GM12878 (cell line): ENCODE measurements at regions not wholly inside any gene's neighbourhood (a gene's known extent, or its start where the extent isn't known, plus 50 kb on each side); places are given as distances from the start of the nearest gene placed in this dataset.
A peak's percentile ranks its signal among the peaks of the same experiment; 100 is the strongest.

Source experiments
- ATAC-seq: fragments of 200-7000 bp; cut with Tn5 transposase; 3 replicates; pipeline ENCODE4 v1.9.1; 2020; ENCODE audit warnings: mild to moderate bottlenecking, moderate library complexity
- BruUV-seq: library from RNA; stranded (reverse); fragments of 400-500 nt; replicated peaks from 2 replicates; lab custom pipeline; 2021; lab: Mats Ljungman, UMichigan
- CTCF ChIA-PET: fragments of 300-600 bp; sonication (Branson Sonifier 250); formaldehyde crosslinking; extraction: SDS; loops from one replicate; lab custom pipeline; 2021; ENCODE audit warnings: inconsistent platforms; lab: Yijun Ruan, JAX
- POLR2A ChIA-PET: fragments of 350-600 bp; formaldehyde crosslinking; extraction: SDS; loops from one replicate; lab custom pipeline; 2021; ENCODE audit warnings: inconsistent platforms; lab: Charles Lee
- RAD21 ChIA-PET: fragments of 300-600 bp; sonication (Branson Sonifier 250); formaldehyde crosslinking; loops from one replicate; lab custom pipeline; 2023; ENCODE audit warnings: antibody characterized with exemption; ENCODE audit not compliant: unreplicated experiment; lab: Charles Lee
- SMC1A ChIA-PET: fragments of 300-600 bp; sonication (Branson Sonifier 250); formaldehyde crosslinking; loops from one replicate; lab custom pipeline; 2023; ENCODE audit not compliant: unreplicated experiment, uncharacterized antibody; lab: Charles Lee
- DNase-seq: peaks from one replicate; pipeline ENCODE4 v3.0.0-alpha.2; 2011; ENCODE audit warnings: low read depth, low spot score
- FAIRE-seq: peaks from 3 replicates; lab custom pipeline; 2011; peaks lifted over from hg19 to GRCh38; lab: Jason Lieb, UNC
- H2AFZ ChIP-seq: 2 replicates; pipeline ENCODE4 v1.6.0; 2011; ENCODE audit warnings: low read depth, low read length, control low read depth; ENCODE audit not compliant: control insufficient read depth
- H3K27ac ChIP-seq: 2 replicates; pipeline ENCODE4 v1.5.1; 2011; ENCODE audit warnings: control low read depth; ENCODE audit not compliant: control insufficient read depth, insufficient read depth
- H3K27me3 ChIP-seq, 2 experiments: replicated peaks in 1 of 2; 2 replicates each; pipeline versions ENCODE4 v1.6.0 to v1.6.1; 2011; ENCODE audit warnings: low read length in 1 of 2; ENCODE audit not compliant: control insufficient read depth in 2 of 2, insufficient read depth in 2 of 2
- H3K36me3 ChIP-seq, 2 experiments: 2 replicates each; pipeline ENCODE4 v1.5.1; 2011; ENCODE audit warnings: low read length in 1 of 2; ENCODE audit not compliant: control insufficient read depth in 2 of 2, insufficient read depth in 2 of 2
- H3K4me1 ChIP-seq: 2 replicates; pipeline ENCODE4 v1.6.1; 2011; ENCODE audit warnings: mild to moderate bottlenecking, low read length, moderate library complexity, mixed read lengths; ENCODE audit not compliant: control insufficient read depth, insufficient read depth
- H3K4me2 ChIP-seq: 2 replicates; pipeline ENCODE4 v1.6.0; 2011; ENCODE audit warnings: control low read depth; ENCODE audit not compliant: control insufficient read depth, insufficient read depth
- H3K4me3 ChIP-seq: fragments of 200-600 bp; sonication (generic); 2 replicates; pipeline ENCODE4 v1.5.1; 2016
- H3K79me2 ChIP-seq: 2 replicates; pipeline ENCODE4 v1.6.0; 2011; ENCODE audit warnings: low read length; ENCODE audit not compliant: control insufficient read depth, insufficient read depth
- H3K9ac ChIP-seq: 2 replicates; pipeline ENCODE4 v1.8.0; 2011; ENCODE audit warnings: low read length, control low read depth, mixed read lengths; ENCODE audit not compliant: control insufficient read depth, insufficient read depth
- H3K9me3 ChIP-seq: replicated peaks from 3 replicates; pipeline ENCODE4 v1.5.1; 2011; ENCODE audit warnings: mild to moderate bottlenecking, low read length; ENCODE audit not compliant: control insufficient read depth, insufficient read depth
- H4K20me1 ChIP-seq: 2 replicates; pipeline ENCODE4 v1.6.0; 2011; ENCODE audit not compliant: control insufficient read depth, insufficient read depth
- IRF5 ChIP-seq: fragments of 450-650 bp; IDR thresholded peaks from 2 replicates; pipeline ENCODE4 v1.6.1; 2017; ENCODE audit warnings: borderline replicate concordance
- NKRF ChIP-seq: fragments of 450-650 bp; conservative IDR thresholded peaks from 2 replicates; pipeline ENCODE4 v1.6.1; 2017; ENCODE audit warnings: mild to moderate bottlenecking, moderate library complexity
- WGBS: methylation state at CpG from one replicate; pipeline ENCODE4 v1.1.6; 2016; ENCODE audit warnings: low lambda C conversion rate; ENCODE audit not compliant: insufficient replicate concordance, insufficient coverage; ENCODE audit errors: missing lambda C conversion rate; 5-methylcytosine and 5-hydroxymethylcytosine counted together
- in situ Hi-C: fragments of 300-500 bp; cut with MboI; formaldehyde crosslinking; loops from 9 replicates; pipeline ENCODE4 v1.14.3; 2018; ENCODE audit warnings: mixed read lengths
- intact Hi-C: fragments of 100-400 bp; cut with micrococcal nuclease; formaldehyde crosslinking; loops from one replicate; pipeline ENCODE4 v1.14.2; 2022; ENCODE audit not compliant: unreplicated experiment

DNA sequence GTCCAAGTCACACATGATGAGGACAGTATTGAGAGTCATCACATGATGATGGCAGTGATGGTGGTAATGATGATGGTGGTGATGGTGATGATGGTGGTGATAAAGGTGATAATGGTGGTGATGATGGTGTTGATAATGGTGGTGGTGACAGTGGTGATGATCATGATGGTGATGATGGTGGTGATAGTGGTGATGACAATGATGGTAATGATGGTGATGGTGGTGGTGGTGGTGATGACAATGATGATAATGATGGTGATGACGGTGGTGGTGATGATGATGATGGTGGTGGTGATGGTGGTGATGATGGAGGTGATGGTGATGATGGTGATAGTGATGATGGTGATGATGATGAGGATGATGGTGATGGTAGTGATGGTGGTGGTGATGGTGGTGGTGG is 190.2 kb upstream of the ZNF469 start:
- Histone ChIP-seq H3K9ac (no peak overlapping the region), H3K27me3 (no peaks in the 10 kb centered on the region), H2AFZ (no peak overlapping the region), H3K9me3 (no peaks in the 10 kb centered on the region), H3K79me2 (no peaks in the 10 kb centered on the region), H4K20me1 (no peaks in the 10 kb centered on the region), H3K4me2 (no peak overlapping the region), H3K4me3 (no peak overlapping the region), H3K27ac (no peak overlapping the region)
- ChIA-PET POLR2A (no interaction called here), CTCF (no interaction called here)
- in situ Hi-C loops (no loop called here), intact Hi-C loops (no loop called here)
- no peak for ATAC-seq
- DNase-seq, result no peak
- BruUV-seq, result no TSS peak
- 9% methylated on average over 1 of the region's 1 CpG for WGBS
- 0 out of 2 replicates have a peak, but pooled peaks have one; percentile 7 for TF ChIP-seq IRF5
- TF ChIP-seq NKRF, result no peak
- TF ChIP-seq, all 136 proteins: peak for 1
- FAIRE-seq, result no peak
- no peaks in the 10 kb centered on the region for H3K4me1 ChIP-seq
- ChIA-PET RAD21 (no interaction called here), SMC1A (no interaction called here)
- no peaks in the 10 kb centered on the region for H3K36me3 ChIP-seq
